ENCODE measurements at regions not wholly inside any gene's neighbourhood (a gene's known extent, or its start where the extent isn't known, plus 50 kb on each side); places are given as distances from the start of the nearest gene placed in this dataset.
A peak's percentile ranks its signal among the peaks of the same experiment; 100 is the strongest.
"Not testable (repeated sequence)": the region's sequence is repeated elsewhere in the genome, so short reads cannot be mapped to it uniquely, and the experiment has no call there.

GRCh38 chr1:215400741-215401140 lies 166.4 kb upstream of the KCTD3 start:
- no peak for DNase-seq (ENCODE audit: low read depth)

- no peak for DNase-seq (ENCODE audit: low read depth)
Observed at GRCh38 chr1:215402147-215402546, 165.0 kb upstream of the KCTD3 start.

GRCh38 chr1:215405211-215405610 lies 161.9 kb upstream of the KCTD3 start:
- DNase-seq (ENCODE audit: low read depth) = no peak

GRCh38 chr1:215406927-215407326 lies 160.2 kb upstream of the KCTD3 start:
- DNase-seq (ENCODE audit: low read depth) = no peak

- DNase-seq (ENCODE audit: low read depth) = no peak
Observed at GRCh38 chr1:215407575-215407974, 159.5 kb upstream of the KCTD3 start.

- not testable (repeated sequence) for DNase-seq (ENCODE audit: low read depth)
Observed at GRCh38 chr1:215409546-215409945, 157.6 kb upstream of the KCTD3 start.

- not testable (repeated sequence) for DNase-seq (ENCODE audit: low read depth)
Observed at GRCh38 chr1:215415521-215415920, 151.6 kb upstream of the KCTD3 start.

- DNase-seq (ENCODE audit: low read depth) = no peak
Observed at GRCh38 chr1:215416497-215416896, 150.6 kb upstream of the KCTD3 start.

GRCh38 chr1:215417122-215417521 lies 150.0 kb upstream of the KCTD3 start:
- no peak for DNase-seq (ENCODE audit: low read depth)

GRCh38 chr1:215418876-215419447 lies 148.1 kb upstream of the KCTD3 start:
- no peak for DNase-seq (ENCODE audit: low read depth)

GRCh38 chr1:215421744-215422143 lies 145.4 kb upstream of the KCTD3 start:
- DNase-seq (ENCODE audit: low read depth) = no peak

GRCh38 chr1:215423288-215423687 lies 143.8 kb upstream of the KCTD3 start:
- no peak for DNase-seq (ENCODE audit: low read depth)

- no peak for DNase-seq (ENCODE audit: low read depth)
Observed at GRCh38 chr1:215425138-215425537, 142.0 kb upstream of the KCTD3 start.

GRCh38 chr1:215426101-215426500 lies 141.0 kb upstream of the KCTD3 start:
- DNase-seq (ENCODE audit: low read depth) = no peak

- DNase-seq (ENCODE audit: low read depth) = not testable (repeated sequence)
Observed at GRCh38 chr1:215432483-215433227, 134.4 kb upstream of the KCTD3 start.

- DNase-seq (ENCODE audit: low read depth) = no peak
Observed at GRCh38 chr1:215433237-215433636, 133.9 kb upstream of the KCTD3 start.

GRCh38 chr1:215439549-215439948 lies 127.6 kb upstream of the KCTD3 start:
- DNase-seq (ENCODE audit: low read depth) = no peak

- DNase-seq (ENCODE audit: low read depth) = no peak
Observed at GRCh38 chr1:215444715-215445414, 122.2 kb upstream of the KCTD3 start.

GRCh38 chr1:215448014-215448413 lies 119.1 kb upstream of the KCTD3 start:
- DNase-seq (ENCODE audit: low read depth) = not testable (repeated sequence)

GRCh38 chr1:215449147-215449546 lies 118.0 kb upstream of the KCTD3 start:
- not testable (repeated sequence) for DNase-seq (ENCODE audit: low read depth)

GRCh38 chr1:215453440-215453839 lies 113.7 kb upstream of the KCTD3 start:
- peak; percentile 8 for DNase-seq (ENCODE audit: low read depth)

- no peak for DNase-seq (ENCODE audit: low read depth)
Observed at GRCh38 chr1:215457213-215457612, 109.9 kb upstream of the KCTD3 start.

GRCh38 chr1:215458104-215458503 lies 109.0 kb upstream of the KCTD3 start:
- no peak for DNase-seq (ENCODE audit: low read depth)
